ENCODE measurements at regions not wholly inside any gene's neighbourhood (a gene's known extent, or its start where the extent isn't known, plus 50 kb on each side); places are given as distances from the start of the nearest gene placed in this dataset.
A peak's percentile ranks its signal among the peaks of the same experiment; 100 is the strongest.
"Not testable (repeated sequence)": the region's sequence is repeated elsewhere in the genome, so short reads cannot be mapped to it uniquely, and the experiment has no call there.

- no peak for DNase-seq
Observed at GRCh38 chr4:57195622-57196021, 85.4 kb upstream of the IGFBP7 start.

GRCh38 chr4:57194068-57194611, 84.0 kb upstream of the IGFBP7 start:
- no peak for DNase-seq

GRCh38 chr4:57193209-57193810, 83.1 kb upstream of the IGFBP7 start:
- DNase-seq, result no peak

GRCh38 chr4:57191523-57192034, 81.4 kb upstream of the IGFBP7 start:
- no peak for DNase-seq

GRCh38 chr4:57190601-57191481, 80.7 kb upstream of the IGFBP7 start:
- DNase-seq, result peak; percentile 9

- DNase-seq, result no peak
Observed at GRCh38 chr4:57187246-57187645, 77.1 kb upstream of the IGFBP7 start.

GRCh38 chr4:57184378-57185029, 74.3 kb upstream of the IGFBP7 start:
- no peak for DNase-seq

- DNase-seq, result no peak
Observed at GRCh38 chr4:57182132-57182874, 72.1 kb upstream of the IGFBP7 start.

GRCh38 chr4:57173136-57173535, 63.0 kb upstream of the IGFBP7 start:
- not testable (repeated sequence) for DNase-seq

GRCh38 chr4:57172065-57172464, 61.9 kb upstream of the IGFBP7 start:
- DNase-seq, result no peak

GRCh38 chr4:57168982-57169381, 58.8 kb upstream of the IGFBP7 start:
- no peak for DNase-seq

- DNase-seq, result peak; percentile 62
Observed at GRCh38 chr4:57163530-57164459, 53.6 kb upstream of the IGFBP7 start.

- no peak for DNase-seq
Observed at GRCh38 chr4:57162499-57163019, 52.4 kb upstream of the IGFBP7 start.

All from HCEC 1CT (cell line).